B cell (primary cell): ENCODE measurements at regions not wholly inside any gene's neighbourhood (a gene's known extent, or its start where the extent isn't known, plus 50 kb on each side); places are given as distances from the start of the nearest gene placed in this dataset.

Source experiments
- EZH2 ChIP-seq: IDR thresholded peaks from 2 replicates; pipeline ENCODE4 v1.6.1; 2012; ENCODE audit warnings: borderline replicate concordance, low read depth, mild to moderate bottlenecking, moderate library complexity, low read length; ENCODE audit not compliant: insufficient read depth, poor library complexity, severe bottlenecking
- TF ChIP-seq, protein P1 (sequence below): fragments of 200-600 bp; IDR thresholded peaks from one replicate; pipeline ENCODE4 v1.8.0; 2022; ENCODE audit warnings: antibody characterized with exemption, mild to moderate bottlenecking

GRCh38 chrX:5537098-5537497 is 691.6 kb downstream of the NLGN4X start:
- TF ChIP-seq, protein P1, sequence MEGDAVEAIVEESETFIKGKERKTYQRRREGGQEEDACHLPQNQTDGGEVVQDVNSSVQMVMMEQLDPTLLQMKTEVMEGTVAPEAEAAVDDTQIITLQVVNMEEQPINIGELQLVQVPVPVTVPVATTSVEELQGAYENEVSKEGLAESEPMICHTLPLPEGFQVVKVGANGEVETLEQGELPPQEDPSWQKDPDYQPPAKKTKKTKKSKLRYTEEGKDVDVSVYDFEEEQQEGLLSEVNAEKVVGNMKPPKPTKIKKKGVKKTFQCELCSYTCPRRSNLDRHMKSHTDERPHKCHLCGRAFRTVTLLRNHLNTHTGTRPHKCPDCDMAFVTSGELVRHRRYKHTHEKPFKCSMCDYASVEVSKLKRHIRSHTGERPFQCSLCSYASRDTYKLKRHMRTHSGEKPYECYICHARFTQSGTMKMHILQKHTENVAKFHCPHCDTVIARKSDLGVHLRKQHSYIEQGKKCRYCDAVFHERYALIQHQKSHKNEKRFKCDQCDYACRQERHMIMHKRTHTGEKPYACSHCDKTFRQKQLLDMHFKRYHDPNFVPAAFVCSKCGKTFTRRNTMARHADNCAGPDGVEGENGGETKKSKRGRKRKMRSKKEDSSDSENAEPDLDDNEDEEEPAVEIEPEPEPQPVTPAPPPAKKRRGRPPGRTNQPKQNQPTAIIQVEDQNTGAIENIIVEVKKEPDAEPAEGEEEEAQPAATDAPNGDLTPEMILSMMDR = no peak
- TF ChIP-seq EZH2 = no peak
